CD4-positive, alpha-beta T cell treated with Interleukin-6 for 4 hours (primary cell): ENCODE measurements at regions not wholly inside any gene's neighbourhood (a gene's known extent, or its start where the extent isn't known, plus 50 kb on each side); places are given as distances from the start of the nearest gene placed in this dataset.

Experiments
- DNase-seq: peaks from one replicate; pipeline ENCODE4 v3.0.0-alpha.2; 2020; ENCODE audit warnings: mixed read lengths

DNA sequence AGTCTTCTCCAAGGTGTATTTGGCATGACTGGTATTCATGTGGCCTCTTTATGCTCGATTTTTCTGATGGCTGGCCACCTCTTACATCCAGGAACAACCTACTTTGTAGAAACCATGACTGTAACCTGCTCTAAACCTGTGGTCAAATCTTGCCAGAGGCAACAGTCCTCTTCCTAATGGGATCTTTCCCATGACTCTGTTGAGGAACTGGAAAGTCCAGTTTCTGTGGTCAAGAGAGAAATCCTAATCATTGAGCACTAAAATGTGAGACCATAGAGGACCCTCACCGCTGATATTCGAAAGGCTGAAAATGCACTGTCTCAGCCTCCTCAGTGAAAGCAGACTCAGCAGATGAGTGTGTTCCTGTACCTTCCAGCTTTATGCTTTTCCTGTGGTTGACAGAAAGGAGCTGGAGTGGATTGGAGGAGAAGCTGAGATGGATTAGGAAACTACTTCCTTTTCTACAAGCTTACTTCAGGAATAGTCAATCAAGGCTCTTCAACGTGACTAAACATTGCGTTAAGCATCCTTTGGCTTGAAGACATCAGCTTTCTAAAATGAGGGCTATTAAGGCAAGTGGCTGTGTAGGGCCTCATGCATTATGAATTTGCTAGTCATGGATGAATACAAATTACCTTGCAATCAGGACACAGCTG is 69.7 kb upstream of the DAPK1 start:
- no peak for DNase-seq

DNA sequence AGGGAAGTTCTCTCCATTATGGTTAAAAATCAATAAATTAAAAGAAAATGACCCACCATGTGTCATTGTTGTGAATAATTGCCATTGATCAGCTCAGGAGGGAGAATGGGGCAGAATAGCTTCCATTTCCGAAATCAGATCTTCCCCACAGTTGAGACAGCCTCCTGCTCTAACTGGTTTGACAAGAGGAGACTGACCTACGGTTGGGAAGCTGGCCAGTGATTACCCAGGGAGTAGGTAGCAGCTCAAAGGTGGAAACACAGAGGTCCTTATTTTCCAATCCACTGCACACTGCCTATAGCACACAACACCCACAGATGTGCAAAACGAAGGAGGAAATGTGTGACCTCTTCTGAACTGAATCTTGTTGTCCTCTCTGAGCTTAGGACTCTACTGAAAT is 69.0 kb upstream of the DAPK1 start:
- DNase-seq, result no peak

DNA sequence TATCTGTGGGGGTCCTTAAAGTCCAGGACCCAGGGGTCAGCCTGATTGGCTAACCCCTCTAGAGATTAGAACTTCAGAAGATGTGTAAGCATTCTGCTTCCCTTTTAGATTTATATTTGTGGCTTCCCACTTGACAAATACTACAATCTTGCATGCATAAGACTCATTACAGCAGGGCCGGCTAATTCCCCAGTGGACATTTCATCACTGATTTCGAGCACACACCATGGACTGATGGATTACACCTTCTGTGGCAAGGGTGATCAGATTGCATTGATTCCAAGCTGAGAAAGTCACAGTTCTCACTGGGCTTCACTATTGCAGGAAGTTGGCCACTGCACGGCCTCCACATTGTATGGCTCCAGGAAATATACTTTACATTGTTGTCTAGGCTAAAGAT is 65.8 kb upstream of the DAPK1 start:
- no peak for DNase-seq

DNA sequence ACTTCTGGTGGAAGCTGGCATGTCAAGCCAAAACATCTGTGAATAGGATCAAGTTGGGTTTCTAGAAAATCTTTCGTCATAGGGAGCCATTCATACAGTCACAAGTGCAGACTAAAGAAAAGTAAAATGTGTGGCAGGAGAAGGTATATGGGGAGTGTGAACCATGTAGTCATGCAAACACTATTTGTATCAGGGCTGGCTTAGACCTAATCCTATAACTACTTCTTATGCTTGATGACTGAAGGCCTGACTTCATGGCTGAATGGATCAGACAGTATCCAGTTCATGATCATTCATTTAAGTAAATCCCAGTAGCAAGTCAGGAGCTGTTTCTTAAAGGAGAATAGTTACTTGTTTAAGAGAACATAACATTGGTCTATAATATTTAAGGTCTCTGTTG is 63.8 kb upstream of the DAPK1 start:
- DNase-seq, result no peak

DNA sequence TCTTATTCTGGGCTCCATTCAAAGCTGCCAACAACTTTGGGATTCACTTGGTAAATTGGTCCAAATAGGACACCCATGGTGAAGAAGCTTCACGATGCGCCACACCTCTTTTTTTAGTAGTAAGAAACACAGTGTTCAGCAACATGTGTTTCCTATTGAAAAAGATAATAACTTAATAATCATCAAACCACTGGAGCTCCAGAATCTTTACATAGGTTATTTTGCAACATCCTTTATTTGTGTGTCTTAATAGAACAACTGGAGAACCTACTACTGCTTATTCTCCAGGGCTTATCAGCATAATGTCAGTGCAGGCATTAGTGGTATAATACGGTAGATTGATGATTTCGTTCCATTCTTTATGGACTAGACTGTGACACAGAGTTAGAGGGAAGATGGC is 63.3 kb upstream of the DAPK1 start:
- no peak for DNase-seq

DNA sequence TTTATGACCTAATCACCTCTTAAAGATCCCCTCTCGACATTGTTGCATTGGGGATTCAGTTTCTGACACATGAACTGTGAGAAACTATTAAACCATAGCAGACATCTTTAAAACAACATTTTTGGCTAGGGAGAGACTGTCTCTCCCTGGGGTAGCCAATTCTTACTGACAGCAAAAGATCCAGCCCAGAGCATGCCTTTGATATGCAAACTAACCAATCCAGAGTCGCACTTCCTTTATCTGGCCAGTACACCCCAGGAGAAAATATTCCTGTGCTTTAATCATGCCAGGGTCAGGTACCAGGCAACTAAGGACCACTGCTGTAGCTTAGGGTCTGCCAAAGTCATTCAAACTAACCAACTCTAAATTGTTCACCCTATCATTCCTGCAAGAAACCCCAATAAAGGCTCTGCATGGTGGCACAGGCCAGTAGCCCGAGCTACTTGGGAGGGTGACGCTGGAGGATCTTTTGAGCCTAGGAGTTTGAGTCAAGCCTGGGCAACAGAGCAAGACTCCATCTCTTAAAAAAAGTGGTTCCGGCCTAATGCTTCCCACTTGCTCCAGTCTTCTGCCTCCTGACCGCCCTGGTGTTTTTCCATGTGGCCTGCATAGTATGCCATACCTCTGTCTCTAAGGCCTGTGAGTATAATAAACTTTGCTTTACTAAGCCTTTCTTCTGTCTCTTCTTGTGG is 62.3 kb upstream of the DAPK1 start:
- no peak for DNase-seq

DNA sequence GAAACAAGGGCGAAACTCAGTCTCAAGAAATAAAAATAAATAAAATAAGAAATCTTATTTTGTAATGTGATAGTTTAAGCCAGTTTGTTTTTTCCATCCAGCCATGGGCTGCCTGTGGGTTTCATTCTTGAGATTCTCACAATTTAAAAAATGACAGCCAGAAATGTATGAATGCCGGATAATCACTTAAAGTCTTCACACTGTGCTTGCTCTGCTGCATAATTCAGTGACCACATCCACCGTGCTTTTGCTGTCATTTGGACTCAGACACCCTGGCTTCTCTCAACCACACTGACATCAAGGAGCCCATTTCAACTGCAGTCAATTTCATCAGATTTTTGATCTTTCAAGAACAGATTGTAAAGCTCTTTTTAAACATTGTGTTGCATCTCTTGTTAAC is 61.0 kb upstream of the DAPK1 start:
- no peak for DNase-seq

DNA sequence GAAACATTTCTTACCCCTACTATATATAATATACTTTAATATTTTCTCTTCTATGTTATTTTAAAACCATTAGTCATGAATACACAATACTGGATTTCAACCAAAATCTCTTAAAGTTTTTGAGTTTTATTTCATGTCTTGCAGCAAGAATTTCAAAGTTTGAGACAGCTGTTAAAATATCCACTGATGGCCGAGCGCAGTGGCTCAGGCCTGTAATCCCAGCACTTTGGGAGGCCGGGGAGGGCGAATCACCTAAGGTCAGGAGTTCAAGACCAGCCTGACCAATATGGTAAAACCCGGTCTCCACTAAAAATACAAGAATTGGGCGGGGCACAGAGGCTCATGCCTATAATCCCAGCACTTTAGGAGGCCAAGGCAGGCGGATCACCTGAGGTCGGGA is 59.7 kb upstream of the DAPK1 start:
- no peak for DNase-seq

DNA sequence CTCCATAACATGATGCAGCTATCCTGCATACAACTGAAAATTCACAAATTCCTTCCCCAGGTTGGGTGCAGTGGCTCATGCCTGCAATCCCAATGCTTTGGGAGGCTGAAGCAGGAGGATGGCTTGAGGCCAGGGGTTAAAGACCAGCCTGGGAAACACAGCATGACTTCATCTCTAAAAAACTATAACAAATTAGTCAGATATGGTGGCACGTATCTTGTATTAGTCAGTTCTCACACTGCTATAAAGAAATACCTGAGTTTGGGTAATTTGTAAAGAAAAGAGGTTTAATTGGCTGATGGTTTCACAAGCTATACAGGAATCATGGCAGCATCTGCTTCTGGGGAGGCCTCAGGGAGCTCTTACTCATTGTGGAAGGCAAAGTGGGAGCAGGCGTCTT is 56.4 kb upstream of the DAPK1 start:
- no peak for DNase-seq

DNA sequence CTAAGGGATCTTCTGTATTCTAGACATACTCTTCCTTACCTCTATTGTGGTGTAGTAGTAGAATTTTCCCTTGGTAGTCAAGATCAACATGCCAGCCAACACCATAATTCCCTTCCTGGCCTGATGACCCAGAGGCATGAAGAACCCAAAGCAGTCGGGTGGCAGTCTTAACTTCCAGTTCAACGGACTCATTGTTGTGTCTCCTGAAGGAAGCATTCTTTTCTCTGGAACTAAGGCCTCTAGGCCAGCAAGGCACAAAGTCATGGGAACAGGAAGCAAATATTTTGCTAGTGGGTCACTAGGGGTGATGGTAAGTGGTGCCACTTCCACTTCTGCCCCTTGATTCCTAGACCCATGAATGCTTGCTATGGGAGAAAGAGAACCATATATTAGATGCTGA is 55.2 kb upstream of the DAPK1 start:
- DNase-seq, result no peak

DNA sequence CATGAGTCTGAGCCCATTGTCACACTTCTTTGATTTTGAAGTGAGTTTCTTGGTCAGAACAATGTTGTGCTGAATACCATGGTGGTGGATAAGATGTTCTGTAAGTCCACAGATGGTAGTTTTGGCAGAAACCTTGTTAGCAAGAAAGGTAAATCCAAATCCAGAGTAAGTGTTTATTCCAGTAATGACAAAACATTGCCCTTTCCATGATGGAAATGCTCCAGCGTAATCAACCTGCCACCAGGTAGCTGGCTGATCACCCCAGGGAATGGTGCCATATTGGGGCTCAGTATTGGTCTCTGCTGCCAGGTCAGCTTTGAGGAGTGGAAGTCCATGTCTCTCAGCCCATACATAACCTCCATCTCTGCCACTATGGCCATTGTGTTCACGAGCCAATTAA is 54.7 kb upstream of the DAPK1 start:
- no peak for DNase-seq

DNA sequence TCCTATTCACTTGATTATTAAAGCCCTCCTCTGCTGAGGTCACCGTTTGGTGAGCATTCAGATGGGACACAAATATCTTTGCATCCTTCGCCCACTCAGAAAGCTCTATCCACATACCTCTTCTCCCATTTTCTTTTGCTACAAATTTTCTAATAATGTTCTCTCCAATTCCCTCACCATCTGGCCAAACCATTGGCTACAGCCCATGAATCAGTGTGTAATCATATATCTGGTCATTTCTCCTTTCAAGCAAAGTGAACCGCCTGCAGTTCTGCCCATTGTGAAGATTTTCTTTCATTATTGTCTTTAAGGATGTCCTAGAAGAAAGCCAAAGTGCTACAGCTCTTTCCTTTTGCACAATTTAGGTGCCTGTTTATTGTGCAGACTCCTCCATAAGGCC is 54.2 kb upstream of the DAPK1 start:
- DNase-seq, result no peak

DNA sequence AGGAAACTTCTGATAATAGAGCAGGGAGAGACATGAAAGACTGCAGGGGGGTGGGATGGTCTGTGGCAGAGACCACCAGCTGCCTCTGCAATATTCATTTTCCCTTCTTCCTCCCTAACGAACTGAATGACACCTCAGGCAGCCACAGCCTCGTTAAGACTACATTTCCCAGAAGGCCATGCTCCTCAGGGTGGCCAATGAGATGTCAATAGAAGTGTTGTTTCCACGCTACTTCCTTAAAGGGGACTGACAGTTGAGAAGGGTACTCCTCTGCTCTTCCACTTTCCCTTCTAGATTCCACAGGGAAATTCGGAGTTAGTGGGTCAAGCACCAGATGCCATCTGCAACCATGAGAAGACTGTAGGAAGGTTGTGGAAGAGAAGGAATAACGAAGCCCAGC is 52.0 kb upstream of the DAPK1 start:
- no peak for DNase-seq

DNA sequence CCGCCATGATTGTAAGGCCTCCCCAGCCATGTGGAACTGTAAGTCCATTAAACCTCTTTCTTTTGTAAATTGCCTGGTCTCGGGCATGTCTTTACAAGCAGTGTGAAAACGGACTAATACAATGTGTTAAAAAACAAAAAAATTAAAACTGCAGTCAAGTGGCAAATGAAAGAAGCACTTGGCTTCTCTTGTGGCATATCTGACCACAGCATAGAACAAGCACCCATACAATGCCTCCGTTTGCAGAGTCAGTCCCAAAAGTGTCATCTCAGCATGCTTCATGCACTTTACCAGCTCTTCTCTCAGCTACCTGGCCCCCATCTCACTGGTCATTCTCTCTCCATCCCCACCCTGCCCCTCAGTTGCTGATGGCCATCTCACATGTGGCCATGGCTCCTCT is 51.1 kb upstream of the DAPK1 start:
- DNase-seq, result no peak

DNA sequence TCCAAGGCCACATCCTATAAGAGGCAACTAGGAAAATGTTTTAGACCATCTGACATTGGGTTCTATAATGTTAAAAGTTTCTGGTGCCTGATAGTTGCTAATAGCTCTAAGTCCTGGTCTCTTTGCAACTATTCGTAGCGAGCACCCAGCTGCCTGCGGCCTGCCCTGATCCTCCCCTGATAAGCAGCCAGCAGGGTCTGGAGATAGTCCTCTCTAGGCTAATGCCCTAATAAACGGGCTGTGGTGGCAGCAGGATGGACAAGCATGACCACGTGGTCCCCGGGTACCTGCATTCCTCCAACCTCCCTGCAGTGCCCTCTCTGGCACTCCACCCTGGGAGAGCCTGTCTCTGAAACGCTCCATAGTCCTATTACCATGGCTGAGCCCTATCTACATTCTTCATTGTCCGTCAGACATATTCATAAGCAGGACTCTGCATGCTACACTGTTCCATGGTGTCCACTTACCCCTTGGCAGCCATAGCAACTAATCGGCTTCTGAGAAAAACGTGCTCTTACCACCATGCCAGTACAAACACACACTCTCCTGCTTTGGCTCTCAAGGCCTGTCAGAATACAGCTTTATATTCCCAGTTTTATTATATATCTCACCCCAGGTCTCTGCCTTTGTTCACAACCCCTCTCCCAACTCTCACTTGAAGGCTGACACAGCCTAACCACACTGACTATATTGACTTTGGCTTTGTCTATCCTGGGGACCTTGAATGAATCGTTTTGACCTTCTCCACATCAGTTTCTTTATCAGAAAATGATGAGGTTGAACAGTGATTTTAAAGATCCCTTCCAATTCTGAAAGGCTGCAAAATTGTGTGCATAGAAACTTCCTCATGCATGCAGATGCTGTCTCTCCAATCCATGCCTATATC is 49.9 kb upstream of the DAPK1 start:
- DNase-seq, result no peak
